HG03196 (cell line): ENCODE measurements at regions not wholly inside any gene's neighbourhood (a gene's known extent, or its start where the extent isn't known, plus 50 kb on each side); places are given as distances from the start of the nearest gene placed in this dataset.

Experiments
- ATAC-seq: cut with Tn5 transposase; IDR thresholded peaks from one replicate; pipeline ENCODE4 v1.9.1; 2021; ENCODE audit not compliant: unreplicated experiment

DNA sequence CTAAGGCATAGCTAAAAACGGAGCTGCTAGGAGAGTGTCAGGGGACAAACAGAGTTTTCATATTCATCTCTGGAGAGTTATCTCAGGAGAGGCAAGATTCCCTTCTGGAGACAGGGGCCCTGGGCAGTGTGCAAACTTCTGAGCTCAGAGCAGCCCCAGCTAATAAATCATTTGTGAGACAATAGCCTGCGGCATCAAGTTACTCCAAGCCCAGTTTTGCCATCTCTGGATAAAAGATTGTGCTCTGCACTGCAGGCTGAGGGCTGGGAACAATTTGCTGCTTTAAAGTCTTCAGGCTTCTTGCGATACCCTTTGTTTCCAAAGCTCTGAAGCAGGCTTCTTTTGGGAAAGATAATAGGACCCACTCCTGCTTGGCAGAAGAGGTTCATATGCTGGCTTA lies 164.3 kb upstream of the BRINP1 start:
- ATAC-seq = no peak

DNA sequence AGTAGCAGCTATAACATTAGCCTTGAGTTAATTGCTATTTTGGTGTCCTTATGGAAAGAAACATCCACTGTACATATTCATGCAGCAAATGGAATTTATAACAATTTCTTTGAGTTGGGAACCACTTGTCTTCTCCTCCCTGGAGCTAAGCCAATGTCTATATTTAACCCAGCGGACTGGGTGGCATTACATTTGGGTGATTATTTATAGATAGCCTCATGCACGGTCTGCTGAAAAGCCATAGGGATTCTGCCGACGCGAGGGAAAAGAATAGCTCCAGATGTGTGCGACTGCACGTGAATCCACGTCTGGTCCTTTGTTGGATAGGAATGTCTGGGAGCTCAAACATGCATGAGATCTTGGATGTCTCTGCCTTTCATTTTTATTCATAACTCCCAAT lies 157.5 kb upstream of the BRINP1 start:
- ATAC-seq = no peak

DNA sequence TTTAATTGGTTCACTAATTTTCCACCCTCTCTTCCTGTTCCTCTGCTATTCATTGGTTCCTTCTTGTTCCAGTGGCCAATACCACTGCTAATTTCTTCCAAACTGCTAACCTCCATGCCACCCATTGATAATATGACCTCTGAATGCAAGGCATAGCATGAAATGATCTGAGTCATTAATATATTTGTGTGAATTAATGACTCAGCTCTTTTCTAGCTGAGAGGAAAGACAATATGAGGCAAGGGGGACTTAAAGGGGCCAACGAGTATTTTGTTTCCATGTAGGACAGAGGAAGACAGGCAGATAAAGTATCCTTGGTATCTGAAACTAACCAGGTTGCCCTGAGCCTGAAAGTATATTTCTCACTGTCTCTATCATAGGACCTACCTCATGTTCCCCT lies 154.3 kb upstream of the BRINP1 start:
- ATAC-seq = no peak

DNA sequence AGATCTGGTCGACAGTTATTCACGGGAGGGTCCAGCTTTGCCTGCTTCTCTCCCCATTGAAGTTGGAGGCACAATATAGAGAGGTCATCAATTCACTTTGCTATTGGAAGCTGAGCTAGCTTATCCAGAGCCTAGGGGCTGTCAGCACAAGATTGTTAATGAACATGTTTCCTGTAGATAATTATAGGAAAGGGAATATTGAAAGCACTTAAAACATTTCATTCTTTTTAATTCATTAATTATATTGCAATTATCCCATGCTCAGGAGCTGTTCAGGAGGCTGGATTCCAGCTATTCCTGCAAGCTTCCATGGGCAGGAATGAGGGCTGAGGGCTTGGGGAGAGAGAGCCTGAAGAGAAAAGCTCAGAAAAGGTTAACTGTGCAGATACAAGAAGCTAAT lies 153.1 kb upstream of the BRINP1 start:
- ATAC-seq = no peak

DNA sequence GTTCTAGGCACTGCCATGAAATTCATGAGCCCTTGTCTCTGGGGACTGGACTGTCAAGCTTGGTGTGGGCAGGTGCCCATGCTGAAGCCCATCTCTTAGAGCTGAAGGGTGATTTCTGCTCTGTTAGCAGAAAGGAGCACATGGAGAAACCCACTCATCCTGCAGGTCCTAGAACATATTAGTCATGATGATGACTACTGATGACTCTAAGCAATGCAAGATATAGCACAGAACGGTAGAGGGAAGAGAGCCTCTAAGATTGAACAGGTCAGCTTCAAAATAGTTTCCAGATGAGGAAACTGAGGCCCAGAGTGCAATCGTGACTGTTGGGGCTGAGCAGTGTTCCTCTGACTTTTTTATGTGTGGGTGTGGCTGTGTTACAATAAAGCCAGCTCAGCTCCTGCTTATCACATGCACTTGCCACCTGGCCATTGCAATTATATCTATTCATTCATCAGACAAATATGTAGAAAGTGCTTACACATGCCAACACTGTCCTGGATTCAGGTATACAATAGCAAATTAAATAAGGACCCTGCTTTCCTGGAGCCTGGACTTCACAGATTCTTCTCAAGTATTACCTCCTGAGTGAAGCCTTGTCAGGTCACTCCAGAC lies 140.2 kb upstream of the BRINP1 start:
- no peak for ATAC-seq

DNA sequence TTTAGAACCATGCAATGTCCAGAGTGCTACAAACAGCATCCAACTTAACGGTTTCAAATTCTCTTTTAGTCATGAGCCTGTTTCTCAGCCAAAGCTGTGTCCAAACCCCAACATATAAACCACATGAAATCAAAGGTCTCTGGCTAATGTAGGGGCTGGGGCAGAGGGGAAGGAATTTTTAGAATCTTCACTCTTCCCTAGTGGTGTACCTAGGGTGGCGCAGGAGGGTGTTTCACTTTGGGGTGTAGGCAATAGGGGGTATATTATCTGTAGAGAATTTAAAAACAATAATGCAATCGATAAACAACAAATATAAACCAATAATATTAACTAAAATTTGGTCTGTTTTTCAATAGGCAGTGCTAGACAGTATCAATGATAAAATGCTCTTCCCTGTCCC lies 132.1 kb upstream of the BRINP1 start:
- no peak for ATAC-seq

DNA sequence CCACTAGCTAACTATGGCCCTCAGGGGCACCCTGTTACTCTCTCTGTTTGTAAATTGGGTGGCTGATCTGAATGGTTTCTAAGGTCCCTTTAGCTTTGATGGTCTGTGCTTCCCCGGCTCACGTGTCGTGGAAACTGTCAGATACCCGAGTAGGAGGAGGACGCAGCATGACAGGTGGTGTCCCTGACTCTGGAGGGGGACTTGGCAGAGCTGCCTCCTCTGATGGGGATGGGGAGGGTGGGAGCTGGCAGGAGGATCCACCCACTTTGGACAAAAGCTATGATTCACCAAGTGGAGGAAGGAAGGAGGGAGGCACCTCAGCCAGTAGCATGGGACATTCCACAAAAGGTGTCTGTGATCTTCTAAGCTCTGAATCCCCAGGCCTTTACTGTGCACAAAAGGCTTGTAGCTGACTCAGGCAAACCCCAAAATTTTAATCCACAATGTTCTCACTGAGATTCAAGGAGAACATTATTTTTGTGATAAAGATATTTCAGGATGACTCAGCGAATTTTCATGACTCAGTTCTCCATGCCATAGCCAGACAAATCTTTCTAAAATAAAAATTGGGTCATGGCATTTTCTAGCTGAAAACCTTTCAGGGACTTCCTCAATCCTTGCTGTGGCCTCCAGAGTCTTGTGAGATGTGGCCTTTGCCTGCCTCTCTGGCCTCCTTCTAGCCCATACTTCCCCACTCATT lies 131.0 kb upstream of the BRINP1 start:
- no peak for ATAC-seq

DNA sequence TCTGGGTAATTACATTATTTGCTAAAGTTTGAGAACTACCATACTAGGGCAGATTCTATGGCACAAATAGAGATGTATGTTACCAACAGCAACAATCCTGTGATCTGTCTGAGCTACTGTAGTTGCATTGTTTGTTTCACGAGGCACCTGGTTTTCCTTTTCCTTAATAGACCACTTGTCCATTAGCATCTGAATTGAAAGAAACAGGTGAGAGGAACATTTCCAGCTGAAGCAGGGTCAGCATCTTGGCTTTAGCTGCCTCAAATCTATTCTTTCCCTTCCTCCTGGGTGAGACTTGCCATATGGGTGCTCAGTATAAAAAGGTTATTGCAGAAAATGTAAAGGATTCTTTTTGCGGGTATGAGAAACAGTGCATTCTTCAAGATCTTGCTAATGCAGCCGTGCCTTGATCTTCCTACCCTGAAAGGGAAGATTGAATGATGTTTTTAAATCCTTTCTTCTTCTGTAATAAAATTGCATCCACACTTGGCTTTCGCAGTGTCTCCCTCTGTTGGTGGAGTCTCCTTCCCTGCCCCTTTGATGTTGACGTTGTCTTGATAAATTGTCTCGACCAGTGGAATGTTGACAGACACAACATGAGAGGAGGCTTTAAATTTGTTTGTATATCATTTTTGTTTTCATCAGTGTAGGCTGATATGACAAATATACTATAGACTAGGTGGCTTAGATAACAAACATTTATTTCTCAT lies 118.0 kb upstream of the BRINP1 start:
- no peak for ATAC-seq

DNA sequence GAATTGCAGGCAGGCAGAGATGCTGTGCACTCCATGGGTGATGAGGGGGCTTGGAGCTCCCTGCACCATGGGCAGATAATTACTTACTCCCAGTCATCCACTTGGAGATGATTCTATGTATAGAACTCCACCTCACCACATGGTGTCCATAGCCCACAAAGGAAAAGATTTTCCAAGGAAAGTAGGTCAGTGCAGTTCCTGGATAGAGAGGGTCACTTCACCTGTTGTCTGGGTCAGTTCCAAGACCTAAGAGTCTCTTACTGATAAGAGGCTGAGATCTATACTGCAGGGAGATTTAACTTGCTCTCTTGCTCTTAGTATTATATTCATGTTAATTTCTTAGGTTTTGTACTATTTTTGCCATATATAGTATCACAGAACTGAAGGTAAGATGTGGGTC lies 113.9 kb upstream of the BRINP1 start:
- ATAC-seq = no peak

DNA sequence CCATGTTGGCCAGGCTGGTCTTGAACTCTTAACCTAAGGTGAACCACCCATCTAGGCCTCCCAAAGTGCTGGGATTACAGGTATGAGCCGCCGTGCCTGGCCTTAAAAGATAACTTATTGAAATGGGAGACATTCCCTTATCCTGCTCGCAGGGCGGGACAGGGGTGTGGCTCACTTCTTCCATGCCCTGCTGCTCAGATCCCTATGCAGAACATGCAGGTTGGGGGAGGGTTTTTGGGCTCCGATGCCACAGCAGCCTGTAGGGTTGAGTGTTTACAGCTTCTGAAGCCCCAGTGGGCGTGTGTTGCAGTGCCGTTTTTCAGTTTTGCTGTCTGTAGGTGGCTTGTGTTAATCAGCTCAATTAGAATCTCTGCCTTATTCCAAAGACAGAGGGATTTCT lies 108.0 kb upstream of the BRINP1 start:
- ATAC-seq = no peak

DNA sequence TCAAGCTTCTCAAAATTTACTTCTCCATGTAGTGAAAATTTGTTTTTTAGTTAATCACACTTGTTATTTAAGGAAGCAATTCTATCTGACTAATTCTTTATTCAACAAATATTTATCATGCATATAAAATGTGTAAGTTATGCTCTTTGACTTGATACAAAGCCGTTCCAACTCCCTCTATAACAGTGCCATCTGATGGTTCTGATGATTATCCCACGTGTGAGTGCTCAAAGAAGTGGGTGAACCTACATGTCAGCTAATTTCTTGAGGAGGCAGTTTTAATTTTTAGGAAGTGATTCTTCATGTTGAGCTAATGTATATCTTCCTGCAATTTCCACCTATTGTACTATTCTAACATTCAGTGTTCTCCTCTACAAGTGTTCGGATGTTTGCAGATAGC lies 88.8 kb upstream of the BRINP1 start:
- no peak for ATAC-seq

DNA sequence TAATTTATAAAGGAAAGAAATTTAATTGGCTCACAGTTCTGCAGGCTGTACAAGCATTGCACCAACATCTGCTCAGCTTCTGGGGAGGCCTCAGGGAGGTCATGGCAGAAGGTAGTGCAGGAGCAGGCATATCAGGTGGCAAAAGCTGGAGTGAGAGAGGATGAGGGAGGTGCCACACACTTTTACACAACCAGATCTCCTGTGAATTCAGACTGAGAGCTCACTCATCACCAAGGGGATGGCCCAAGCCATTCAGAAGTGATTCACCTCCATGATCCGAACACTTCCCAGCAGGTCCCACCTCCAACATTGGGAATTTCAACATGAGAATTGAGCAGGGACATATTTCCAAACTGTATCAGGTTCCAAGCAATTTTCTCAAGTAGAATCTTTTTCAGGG lies 84.7 kb upstream of the BRINP1 start:
- no peak for ATAC-seq

DNA sequence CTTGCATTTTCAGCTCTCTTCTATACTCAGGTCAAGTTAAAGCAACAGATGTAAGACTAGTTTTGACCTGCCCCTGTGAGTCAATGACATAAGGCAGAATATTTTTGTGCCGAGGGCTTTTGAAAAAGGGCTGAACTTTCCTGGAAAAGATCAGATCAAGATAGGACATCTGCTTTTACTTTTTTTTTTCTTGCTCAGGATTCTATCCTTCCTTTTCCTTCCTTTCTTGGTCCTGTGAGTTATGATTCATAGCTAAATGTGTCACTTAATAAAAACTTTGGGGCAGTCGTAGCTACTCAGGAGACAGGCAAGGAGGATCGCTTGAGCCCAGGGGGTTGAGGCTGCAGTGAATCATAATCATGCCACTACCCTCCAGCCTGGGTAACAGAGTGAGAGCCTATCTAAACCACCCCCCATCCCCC lies 84.3 kb upstream of the BRINP1 start:
- no peak for ATAC-seq

DNA sequence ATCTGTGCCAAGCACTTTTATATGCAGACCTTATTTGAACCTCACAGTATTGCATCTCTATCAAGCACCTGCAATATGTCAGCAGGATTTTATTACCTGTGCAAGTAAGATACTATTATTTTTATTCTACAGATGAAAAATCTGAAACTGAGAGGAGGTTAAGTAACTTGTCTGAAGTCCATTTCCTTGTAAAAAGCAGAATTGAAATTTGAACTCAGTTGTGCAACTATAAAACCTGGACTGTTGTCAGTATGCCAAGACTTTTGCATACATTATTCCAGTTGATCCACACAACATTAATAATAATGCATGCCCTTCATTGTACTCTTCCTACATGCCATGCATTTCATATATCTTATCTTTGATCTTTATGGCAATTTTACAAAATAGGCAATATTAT lies 82.2 kb upstream of the BRINP1 start:
- no peak for ATAC-seq

DNA sequence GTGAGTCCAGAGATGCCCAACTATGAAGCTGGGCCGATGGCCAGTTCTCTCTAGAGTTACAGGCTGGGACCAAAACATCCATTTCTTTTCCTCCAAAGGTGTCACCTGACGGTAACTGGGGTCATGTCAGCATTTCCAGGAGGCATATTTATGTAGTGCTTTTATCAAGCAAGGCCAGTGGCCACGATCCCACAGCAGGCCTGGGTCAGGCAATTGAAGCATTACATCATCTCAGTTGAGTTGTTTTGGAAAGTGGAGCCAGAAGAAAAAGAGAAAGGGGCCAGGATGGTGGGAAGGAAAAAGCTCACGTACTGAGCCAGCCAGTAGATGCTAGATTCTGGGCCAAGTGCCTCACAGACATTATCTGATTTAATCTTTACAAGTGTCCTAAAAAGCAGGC lies 73.9 kb upstream of the BRINP1 start:
- ATAC-seq = no peak

DNA sequence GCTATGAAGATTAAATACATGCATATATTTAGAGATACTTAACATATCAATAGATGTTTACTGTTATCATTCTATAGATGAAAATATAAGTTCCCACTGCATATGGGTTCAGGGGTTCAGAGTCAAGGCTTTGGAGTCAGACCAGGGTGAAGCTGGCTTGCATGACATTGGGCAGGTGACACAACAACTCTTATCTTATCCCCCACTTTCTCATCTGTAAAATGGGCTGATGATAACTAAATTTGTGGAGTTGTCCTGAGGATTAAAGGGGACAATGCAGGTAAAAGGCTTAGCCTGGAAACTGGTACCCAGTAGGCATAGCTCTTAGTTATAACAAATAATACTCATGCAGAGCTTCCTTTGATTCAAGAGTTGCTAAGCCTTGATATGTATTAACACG lies 72.6 kb upstream of the BRINP1 start:
- no peak for ATAC-seq

DNA sequence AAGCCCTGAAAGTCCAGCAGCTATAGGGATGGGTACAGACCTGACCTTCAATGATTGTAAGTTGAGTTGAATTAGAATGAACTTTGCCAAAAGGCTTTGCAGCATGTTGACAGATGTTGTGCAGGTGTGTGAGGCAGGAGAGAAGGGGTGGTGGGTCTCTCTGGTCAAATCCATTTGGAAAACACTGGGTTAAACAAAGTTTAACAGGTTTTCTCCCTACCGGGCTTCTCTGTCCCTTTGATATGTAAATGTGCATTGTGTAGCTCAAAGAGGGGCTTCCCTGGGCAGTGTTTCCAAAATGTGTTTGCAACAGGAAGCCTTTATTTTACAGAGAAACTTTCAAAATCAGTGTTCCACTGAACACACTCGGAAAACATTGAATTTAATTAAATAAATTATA lies 72.1 kb upstream of the BRINP1 start:
- ATAC-seq = no peak

DNA sequence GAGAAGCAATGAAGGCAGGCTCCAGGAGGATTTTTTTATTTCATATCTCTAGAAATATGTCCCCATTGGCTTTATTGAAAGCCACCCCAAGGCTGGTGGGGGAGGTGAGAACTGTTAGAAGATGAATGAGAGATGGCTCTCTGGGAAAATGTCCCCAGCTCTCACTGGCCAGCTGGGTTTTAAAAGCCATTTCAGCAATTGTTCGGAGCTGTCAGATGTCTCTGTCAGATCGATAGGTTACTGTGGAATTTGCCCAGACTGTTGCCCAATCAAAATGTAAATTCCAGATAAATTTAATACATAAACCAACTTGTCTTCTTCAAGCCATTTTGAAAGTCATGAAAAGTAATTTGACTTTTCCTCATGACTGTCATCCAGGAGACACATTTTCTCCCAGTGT lies 67.0 kb upstream of the BRINP1 start:
- no peak for ATAC-seq

DNA sequence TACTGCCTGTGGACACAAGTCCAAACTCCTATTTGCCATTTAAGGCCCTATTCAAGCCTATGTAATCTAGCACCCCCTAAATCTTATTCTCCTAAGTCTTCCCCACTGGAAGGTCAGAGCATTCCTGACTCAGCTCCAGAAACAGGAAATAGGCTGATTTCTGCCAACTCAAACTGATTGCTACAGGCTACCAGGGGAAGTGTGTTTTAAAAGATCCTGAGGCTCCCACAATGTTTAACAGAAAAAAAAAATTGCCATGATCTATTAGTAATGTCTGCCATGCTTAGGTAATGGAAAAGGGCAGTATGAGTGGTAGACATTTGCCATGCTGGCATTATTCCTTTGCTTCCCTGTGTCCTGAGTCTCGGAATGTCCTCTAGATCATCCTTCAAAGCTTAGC lies 65.8 kb upstream of the BRINP1 start:
- ATAC-seq = no peak

DNA sequence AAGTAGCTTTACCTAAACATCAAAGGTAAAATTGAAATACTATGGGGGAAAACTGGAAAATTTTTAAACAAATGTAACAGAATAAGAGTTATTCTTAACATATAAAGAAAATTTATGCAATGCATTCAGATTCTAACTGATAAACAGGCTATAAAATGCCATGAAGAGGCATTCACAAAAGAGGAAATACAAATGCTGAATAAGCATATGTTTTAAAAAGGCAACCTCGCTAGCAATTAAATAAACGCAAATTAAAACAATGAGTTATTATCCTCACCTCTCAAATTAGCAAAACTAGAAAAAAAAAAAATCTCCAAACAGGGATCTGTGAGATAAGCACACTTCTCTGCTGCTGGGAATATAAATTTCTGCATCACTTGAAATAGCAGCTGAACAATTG lies 63.2 kb upstream of the BRINP1 start:
- ATAC-seq = no peak

DNA sequence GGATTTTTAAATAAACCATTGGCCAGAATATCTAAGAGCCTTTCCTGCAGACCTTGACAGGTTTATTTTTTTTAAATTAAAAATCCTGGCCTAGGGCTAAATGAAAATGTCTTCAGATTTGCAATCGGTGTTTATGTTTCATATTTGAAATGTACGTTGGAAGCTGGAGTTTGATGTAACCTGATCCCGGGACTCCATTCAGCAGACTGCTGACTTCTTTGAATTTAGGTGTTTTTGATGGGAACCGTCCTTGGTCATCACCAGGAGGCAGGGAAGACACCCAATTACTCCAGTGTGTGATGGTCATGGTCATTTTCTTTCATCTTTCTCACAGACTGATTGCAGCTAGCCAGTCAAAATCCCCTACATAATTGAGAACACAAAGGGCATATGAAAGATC lies 60.1 kb upstream of the BRINP1 start:
- ATAC-seq = no peak

DNA sequence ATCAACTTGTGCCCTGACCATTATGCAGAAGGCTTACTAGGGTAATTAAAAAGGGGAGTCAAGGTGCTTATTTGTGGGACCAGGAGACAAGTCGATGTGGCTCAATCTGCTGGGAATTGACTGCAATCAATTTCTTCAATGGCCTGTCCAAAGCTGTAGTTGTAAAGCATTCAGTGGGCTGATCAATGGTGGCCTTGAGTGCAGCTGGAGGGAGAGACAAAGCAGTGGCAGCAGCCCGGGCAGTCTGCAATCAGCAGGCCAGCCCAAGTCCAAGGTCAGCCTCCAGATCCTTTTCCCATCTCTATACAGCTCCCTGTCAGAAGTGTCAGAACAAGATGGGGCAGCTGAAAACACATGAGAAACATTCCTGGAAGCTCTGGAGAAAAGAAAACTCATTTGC lies 51.0 kb upstream of the BRINP1 start:
- no peak for ATAC-seq
